SU-DHL-6 (cell line): ENCODE measurements at regions not wholly inside any gene's neighbourhood (a gene's known extent, or its start where the extent isn't known, plus 50 kb on each side); places are given as distances from the start of the nearest gene placed in this dataset.

ENCODE experiments used
- H2AFZ ChIP-seq: fragments of 200-600 bp; sonication (generic); 2 replicates; pipeline ENCODE4 v1.6.1; 2014; ENCODE audit warnings: low read depth, mild to moderate bottlenecking, moderate library complexity, mixed read lengths, antibody characterized with exemption, low read length; ENCODE audit not compliant: severe bottlenecking
- H3F3A ChIP-seq: fragments of 200-600 bp; shearing (Covaris generic); 2 replicates; pipeline ENCODE4 v1.6.0; 2016; ENCODE audit warnings: antibody characterized with exemption, mild to moderate bottlenecking; ENCODE audit not compliant: insufficient read depth
- H3K27ac ChIP-seq: fragments of 200-600 bp; sonication (generic); 2 replicates; pipeline ENCODE4 v1.5.1; 2016; ENCODE audit warnings: low read depth, mild to moderate bottlenecking, low read length, moderate library complexity, mixed read lengths
- H3K27me3 ChIP-seq: fragments of 200-600 bp; sonication (generic), shearing (Covaris generic); 2 replicates; pipeline ENCODE4 v1.6.0; 2014; ENCODE audit warnings: mild to moderate bottlenecking, low read length
- H3K36me3 ChIP-seq: fragments of 200-600 bp; sonication (generic); 2 replicates; pipeline ENCODE4 v1.6.1; 2014; ENCODE audit warnings: mild to moderate bottlenecking, low read length, mixed read lengths
- H3K4me2 ChIP-seq: fragments of 300-600, 200-600 bp; shearing (Covaris generic), sonication (generic); 2 replicates; pipeline ENCODE4 v1.6.0; 2014; ENCODE audit warnings: low read length, low read depth, mild to moderate bottlenecking; ENCODE audit not compliant: poor library complexity, severe bottlenecking
- H3K4me3 ChIP-seq: fragments of 200-600 bp; sonication (generic); 2 replicates; pipeline ENCODE4 v1.5.1; 2014; ENCODE audit warnings: antibody characterized with exemption, low read length, mild to moderate bottlenecking, mixed read lengths; ENCODE audit not compliant: insufficient read depth, poor library complexity, severe bottlenecking
- H3K79me2 ChIP-seq: fragments of 200-600 bp; sonication (generic); 2 replicates; pipeline ENCODE4 v1.6.1; 2014; ENCODE audit warnings: mild to moderate bottlenecking, low read length, moderate library complexity; ENCODE audit not compliant: insufficient read depth
- H3K9ac ChIP-seq: fragments of 200-600 bp; sonication (generic); 2 replicates; pipeline ENCODE4 v1.7.0; 2014; ENCODE audit warnings: mild to moderate bottlenecking, low read length
- H3K9me2 ChIP-seq: fragments of 200-600 bp; sonication (generic); replicated peaks from 2 replicates; pipeline ENCODE4 v1.6.1; 2014; ENCODE audit warnings: low read length; ENCODE audit not compliant: insufficient read depth
- H3K9me3 ChIP-seq: fragments of 200-600 bp; sonication (generic); 2 replicates; pipeline ENCODE4 v1.6.1; 2014; ENCODE audit warnings: low read length, mixed read lengths; ENCODE audit not compliant: insufficient read depth
- H4K20me1 ChIP-seq: fragments of 200-600 bp; sonication (generic); 2 replicates; pipeline ENCODE4 v1.6.1; 2014; ENCODE audit warnings: low read depth, mild to moderate bottlenecking, antibody characterized with exemption, low read length, moderate library complexity, mixed read lengths
- EZH2phosphoT487 ChIP-seq: fragments of 200-600 bp; sonication (generic), shearing (Covaris generic); conservative IDR thresholded peaks from 2 replicates; pipeline ENCODE4 v1.6.1; 2018; ENCODE audit warnings: mild to moderate bottlenecking, antibody characterized with exemption, low read length, moderate library complexity, mixed read lengths
- TF ChIP-seq, protein P1 (sequence below): fragments of 200-600 bp; sonication (generic); IDR thresholded peaks from one replicate; pipeline ENCODE4 v1.5.1; 2017; ENCODE audit warnings: antibody characterized with exemption, mild to moderate bottlenecking, low read length, moderate library complexity; ENCODE audit not compliant: insufficient read depth, poor library complexity, severe bottlenecking

DNA sequence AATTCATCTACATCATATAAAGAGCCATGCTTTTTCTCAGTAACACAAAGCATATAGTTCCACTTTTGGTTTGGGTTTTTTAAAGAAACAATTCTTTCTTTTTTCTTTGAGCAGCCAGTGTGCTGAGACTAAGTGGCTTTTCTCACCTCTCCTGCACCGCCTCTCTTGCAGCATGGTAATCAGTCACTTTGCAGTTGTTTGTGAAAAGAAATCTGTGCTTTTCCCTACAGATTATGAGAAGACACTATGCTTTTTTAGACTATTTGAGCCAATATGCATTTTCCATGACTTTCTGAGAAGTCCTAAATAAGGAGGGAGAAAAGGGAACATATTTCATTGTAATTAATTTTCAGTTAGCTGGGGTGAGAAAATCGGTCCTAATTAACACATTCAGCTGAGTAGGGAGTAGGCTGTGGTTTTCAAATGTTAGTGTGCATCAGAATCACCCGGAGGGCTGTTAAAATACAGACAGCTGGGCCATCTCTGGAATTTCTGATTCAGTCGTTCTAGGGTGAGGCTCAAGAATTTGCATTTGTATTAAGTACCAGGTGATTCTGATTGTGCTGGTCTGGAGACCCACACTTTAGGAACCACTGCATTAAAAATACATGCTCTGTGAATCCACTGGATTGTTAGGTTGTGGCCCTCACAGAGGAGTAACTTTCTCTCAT lies 155.2 kb downstream of the TINAG start:
- H3K9ac ChIP-seq, result no peak overlapping the region

DNA sequence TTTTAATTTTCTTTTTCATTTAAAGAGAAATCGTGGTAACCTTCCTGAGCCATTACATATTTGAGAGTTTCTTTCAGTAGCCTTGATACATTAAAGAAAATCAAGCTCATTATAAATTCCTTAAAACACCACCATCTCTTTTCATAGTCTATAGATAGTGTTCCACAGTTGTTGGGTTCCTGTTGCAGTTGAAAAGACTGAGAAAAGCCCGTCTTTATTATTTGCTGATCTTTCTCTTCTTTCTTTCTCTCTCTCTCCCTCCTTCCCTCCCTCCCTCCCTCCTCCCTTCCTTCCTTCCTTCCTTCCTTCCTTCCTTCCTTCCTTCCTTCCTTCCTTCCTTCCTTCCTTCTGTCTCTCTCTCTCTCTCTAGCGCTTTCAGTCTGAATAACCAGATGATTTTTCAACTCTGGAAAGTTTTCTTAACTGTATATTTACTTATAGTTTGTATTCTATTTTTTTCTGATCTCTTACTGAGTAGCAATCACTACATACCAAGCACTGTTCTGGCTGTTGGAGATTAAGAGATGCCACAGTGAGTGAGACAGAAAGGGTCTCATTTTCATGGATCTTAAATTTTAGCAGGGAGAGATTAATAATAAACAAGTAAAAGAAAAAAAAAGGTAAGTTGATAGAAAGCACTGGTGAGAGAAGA lies 157.5 kb downstream of the TINAG start:
- Histone ChIP-seq H3K27me3 (no peaks in the 10 kb centered on the region), H2AFZ (no peak overlapping the region), H3K36me3 (no peaks in the 10 kb centered on the region), H3K4me2 (no peak overlapping the region), H3F3A (no peaks in the 10 kb centered on the region), H3K27ac (no peak overlapping the region), H3K9me2 (no peaks in the 10 kb centered on the region), H3K9me3 (no peaks in the 10 kb centered on the region), H3K4me3 (no peak overlapping the region), H3K79me2 (no peaks in the 10 kb centered on the region), H4K20me1 (no peaks in the 10 kb centered on the region), H3K9ac (no peak overlapping the region)
- TF ChIP-seq EZH2phosphoT487, result no peak
- TF ChIP-seq, protein P1, sequence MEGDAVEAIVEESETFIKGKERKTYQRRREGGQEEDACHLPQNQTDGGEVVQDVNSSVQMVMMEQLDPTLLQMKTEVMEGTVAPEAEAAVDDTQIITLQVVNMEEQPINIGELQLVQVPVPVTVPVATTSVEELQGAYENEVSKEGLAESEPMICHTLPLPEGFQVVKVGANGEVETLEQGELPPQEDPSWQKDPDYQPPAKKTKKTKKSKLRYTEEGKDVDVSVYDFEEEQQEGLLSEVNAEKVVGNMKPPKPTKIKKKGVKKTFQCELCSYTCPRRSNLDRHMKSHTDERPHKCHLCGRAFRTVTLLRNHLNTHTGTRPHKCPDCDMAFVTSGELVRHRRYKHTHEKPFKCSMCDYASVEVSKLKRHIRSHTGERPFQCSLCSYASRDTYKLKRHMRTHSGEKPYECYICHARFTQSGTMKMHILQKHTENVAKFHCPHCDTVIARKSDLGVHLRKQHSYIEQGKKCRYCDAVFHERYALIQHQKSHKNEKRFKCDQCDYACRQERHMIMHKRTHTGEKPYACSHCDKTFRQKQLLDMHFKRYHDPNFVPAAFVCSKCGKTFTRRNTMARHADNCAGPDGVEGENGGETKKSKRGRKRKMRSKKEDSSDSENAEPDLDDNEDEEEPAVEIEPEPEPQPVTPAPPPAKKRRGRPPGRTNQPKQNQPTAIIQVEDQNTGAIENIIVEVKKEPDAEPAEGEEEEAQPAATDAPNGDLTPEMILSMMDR, result no peak

More for the DNA sequence above, 155.2 kb downstream of the TINAG start:
- Histone ChIP-seq H4K20me1 (no peaks in the 10 kb centered on the region), H3K27me3 (no peaks in the 10 kb centered on the region), H3K4me2 (no peak overlapping the region), H3K9me2 (no peaks in the 10 kb centered on the region), H3K4me3 (no peak overlapping the region), H3K36me3 (no peaks in the 10 kb centered on the region), H3K9me3 (no peaks in the 10 kb centered on the region), H3K27ac (no peak overlapping the region), H2AFZ (no peak overlapping the region), H3F3A (no peaks in the 10 kb centered on the region), H3K79me2 (no peaks in the 10 kb centered on the region)
- no peak for TF ChIP-seq EZH2phosphoT487
- TF ChIP-seq, protein P1, result no peak

GRCh38 chr6:54467384-54467783 lies 159.1 kb downstream of the TINAG start:
- no peaks in the 10 kb centered on the region for H3K27me3 ChIP-seq
- no peaks in the 10 kb centered on the region for H3F3A ChIP-seq
- H3K9me3 ChIP-seq, result no peaks in the 10 kb centered on the region
- H3K79me2 ChIP-seq, result no peaks in the 10 kb centered on the region
- no peak overlapping the region for H3K27ac ChIP-seq
- no peak overlapping the region for H2AFZ ChIP-seq
- no peaks in the 10 kb centered on the region for H3K36me3 ChIP-seq
- no peak overlapping the region for H3K9ac ChIP-seq
- no peak overlapping the region for H3K4me2 ChIP-seq
- no peaks in the 10 kb centered on the region for H4K20me1 ChIP-seq
- H3K9me2 ChIP-seq, result no peaks in the 10 kb centered on the region
- H3K4me3 ChIP-seq, result no peak overlapping the region
- TF ChIP-seq EZH2phosphoT487, result no peak
- TF ChIP-seq, protein P1, result no peak
